HG02759 (cell line): ENCODE measurements at regions not wholly inside any gene's neighbourhood (a gene's known extent, or its start where the extent isn't known, plus 50 kb on each side); places are given as distances from the start of the nearest gene placed in this dataset.

ENCODE experiments used
- ATAC-seq: cut with Tn5 transposase; IDR thresholded peaks from one replicate; pipeline ENCODE4 v1.9.1; 2021; ENCODE audit warnings: mild to moderate bottlenecking, moderate library complexity; ENCODE audit not compliant: unreplicated experiment

GRCh38 chr15:39455471-39455991 is 125.3 kb upstream of the THBS1 start:
- no peak for ATAC-seq

- no peak for ATAC-seq
Measured at GRCh38 chr15:39456159-39456558, 124.7 kb upstream of the THBS1 start.

GRCh38 chr15:39456582-39457330 is 124.1 kb upstream of the THBS1 start:
- ATAC-seq, result no peak

- no peak for ATAC-seq
Measured at GRCh38 chr15:39458131-39458530, 122.7 kb upstream of the THBS1 start.

GRCh38 chr15:39459548-39459947 is 121.3 kb upstream of the THBS1 start:
- ATAC-seq, result no peak

GRCh38 chr15:39460748-39461147 is 120.1 kb upstream of the THBS1 start:
- ATAC-seq, result no peak

GRCh38 chr15:39461536-39462130 is 119.2 kb upstream of the THBS1 start:
- no peak for ATAC-seq

GRCh38 chr15:39462691-39463090 is 118.2 kb upstream of the THBS1 start:
- ATAC-seq, result no peak

GRCh38 chr15:39465843-39466749 is 114.8 kb upstream of the THBS1 start:
- no peak for ATAC-seq

GRCh38 chr15:39466750-39467105 is 114.2 kb upstream of the THBS1 start:
- ATAC-seq, result no peak

- ATAC-seq, result no peak
Measured at GRCh38 chr15:39468331-39468730, 112.5 kb upstream of the THBS1 start.

GRCh38 chr15:39468828-39469227 is 112.1 kb upstream of the THBS1 start:
- no peak for ATAC-seq

- no peak for ATAC-seq
Measured at GRCh38 chr15:39471785-39472574, 108.9 kb upstream of the THBS1 start.

- no peak for ATAC-seq
Measured at GRCh38 chr15:39472621-39473297, 108.1 kb upstream of the THBS1 start.

GRCh38 chr15:39473298-39473947 is 107.5 kb upstream of the THBS1 start:
- ATAC-seq, result no peak

GRCh38 chr15:39474657-39475056 is 106.2 kb upstream of the THBS1 start:
- no peak for ATAC-seq

GRCh38 chr15:39478996-39479395 is 101.9 kb upstream of the THBS1 start:
- ATAC-seq, result no peak

GRCh38 chr15:39479911-39480310 is 101.0 kb upstream of the THBS1 start:
- ATAC-seq, result no peak

- no peak for ATAC-seq
Measured at GRCh38 chr15:39482459-39482858, 98.4 kb upstream of the THBS1 start.
